ENCODE measurements at regions not wholly inside any gene's neighbourhood (a gene's known extent, or its start where the extent isn't known, plus 50 kb on each side); places are given as distances from the start of the nearest gene placed in this dataset.

GRCh38 chr5:124575725-124576124 lies 170.7 kb downstream of the ZNF608 start:
- H3K4me1 ChIP-seq (replicated peaks in 1 of 2; ENCODE audit: control insufficient read depth in 2 of 2, insufficient read depth in 2 of 2, low read length in 2 of 2) = no peaks in the 10 kb centered on the region
- H3K4me3 ChIP-seq = no peak overlapping the region
- H3K4me2 ChIP-seq (ENCODE audit: insufficient read depth, low read length) = no peak overlapping the region
- ChIA-PET CTCF (ENCODE audit: low intra/inter-chr PET ratio) (no interaction called here), POLR2A (interaction anchor here (0.6 to 1.1 kb wide), 3 partner anchors 8 to 17 kb away, joined by 3 to 4 read pairs (median 3); no protein-coding TSS in a partner anchor)
- H4K20me1 ChIP-seq (replicated peaks; ENCODE audit: control insufficient read depth, insufficient read depth, low read length) = no peaks in the 10 kb centered on the region
- no peaks in the 10 kb centered on the region for H3K9me3 ChIP-seq (replicated peaks; ENCODE audit: control insufficient read depth, insufficient read depth, low read depth, low read length)
- H2AFZ ChIP-seq (ENCODE audit: low read depth, low read length) = no peak overlapping the region
- H3K36me3 ChIP-seq (ENCODE audit: control insufficient read depth, insufficient read depth, low read length) = no peaks in the 10 kb centered on the region
- intact Hi-C loops (cut with micrococcal nuclease) (no loop called here), in situ Hi-C loops (cut with MboI) (no loop called here)
- WGBS (ENCODE audit: insufficient coverage, low coverage, missing lambda C conversion rate) = 22% methylated on average over 7 of the region's 7 CpGs
- no TSS peak for BruUV-seq (replicated peaks)
- no peak overlapping the region for H3K9ac ChIP-seq (ENCODE audit: insufficient read depth in 1 of 2, low read depth in 2 of 2, low read length in 2 of 2)
- ATAC-seq (no peak), FAIRE-seq (no peak), DNase-seq (ENCODE audit: extremely low read depth in 1 of 4, low spot score in 3 of 4) (no peak)
- no peak for TF ChIP-seq ZNF184 (CRISPR knock-in tag; IDR thresholded peaks at IDR 0.05)
- no peak for TF ChIP-seq RUNX1 (IDR thresholded peaks at IDR 0.05; ENCODE audit: low read depth)
- no peak for TF ChIP-seq RAD51 (IDR thresholded peaks at IDR 0.05; ENCODE audit: borderline replicate concordance, low read depth)
- TF ChIP-seq PRMT5 (CRISPR knock-in tag; IDR thresholded peaks at IDR 0.05) = no peak
- no peak for TF ChIP-seq CHD2 (IDR thresholded peaks at IDR 0.05; ENCODE audit: low read depth, low read length)
- TF ChIP-seq ZNF407 (IDR thresholded peaks at IDR 0.05; ENCODE audit: low read depth) = no peak
- TF ChIP-seq KLF10 (CRISPR knock-in tag; IDR thresholded peaks at IDR 0.05) = no peak
- TF ChIP-seq JUNB (CRISPR knock-in tag; conservative IDR thresholded peaks at IDR 0.05) = no peak
- no peak for TF ChIP-seq TAF9B (IDR thresholded peaks at IDR 0.05; ENCODE audit: partially characterized antibody)
- TF ChIP-seq HDAC3 (IDR thresholded peaks at IDR 0.05; ENCODE audit: borderline replicate concordance, partially characterized antibody) = no peak
- TF ChIP-seq THAP7 (CRISPR knock-in tag; IDR thresholded peaks at IDR 0.05) = no peak
- H3K79me2 ChIP-seq (ENCODE audit: control insufficient read depth, insufficient read depth, low read length) = no peaks in the 10 kb centered on the region
- peaks cover 2 to 8% of the 10 kb centered on the region in 2 experiments; a peak in 4 of 5 replicates for H3K27me3 ChIP-seq (ENCODE audit: control insufficient read depth in 2 of 2, insufficient read depth in 2 of 2, low read length in 2 of 2)
- no peak overlapping the region for H3K27ac ChIP-seq (ENCODE audit: extremely low read depth, low read depth, low read length)
- no peaks in the 10 kb centered on the region for H3K9me1 ChIP-seq (ENCODE audit: control insufficient read depth, insufficient read depth, low read length)

Measured in K562 (cell line).